Body of pancreas (tissue), 4 donors: ENCODE measurements at regions not wholly inside any gene's neighbourhood (a gene's known extent, or its start where the extent isn't known, plus 50 kb on each side); places are given as distances from the start of the nearest gene placed in this dataset.

Experiments used
- CTCF ChIP-seq, 7 experiments: fragments of 450-650 bp in 4 of 7; fragments of 200-600 bp in 3 of 7; sonication (generic) in 3 of 7; IDR thresholded peaks; one replicate each; pipeline ENCODE4 v1.5.1; 2016 to 2019; ENCODE audit warnings: antibody characterized with exemption in 7 of 7
- POLR2A ChIP-seq, 3 donors: fragments of 450-650 bp; IDR thresholded peaks; one replicate each; pipeline ENCODE4 v1.6.1; 2016; ENCODE audit warnings: antibody characterized with exemption in 3 of 3, mild to moderate bottlenecking in 2 of 3

DNA sequence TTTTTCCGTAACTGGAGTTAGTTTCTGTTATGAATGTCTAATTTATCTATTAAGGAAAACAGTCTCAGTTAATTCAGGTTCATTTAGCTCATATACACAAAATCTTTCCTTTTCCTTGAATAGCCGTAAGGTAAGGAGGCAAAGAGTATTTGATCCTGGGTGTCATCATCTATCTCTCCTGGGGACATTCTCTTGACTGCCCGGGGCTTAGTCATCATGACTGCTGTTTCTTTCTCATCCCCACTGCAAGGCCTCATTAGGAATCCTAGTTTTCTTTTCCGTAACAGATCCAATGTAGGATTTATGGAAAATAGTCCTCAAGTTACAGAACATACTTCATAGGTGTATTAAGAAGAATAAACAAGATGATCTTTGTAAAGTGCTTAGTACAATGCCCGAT, 134.9 kb upstream of the CHD1 start:
- no peak for TF ChIP-seq CTCF (IDR thresholded peaks at IDR 0.05)
- no peak for TF ChIP-seq POLR2A (IDR thresholded peaks at IDR 0.05)
